GM23338 (cell line): ENCODE measurements at regions not wholly inside any gene's neighbourhood (a gene's known extent, or its start where the extent isn't known, plus 50 kb on each side); places are given as distances from the start of the nearest gene placed in this dataset.

Source experiments
- ATAC-seq: fragments of 200-7000 bp; cut with Tn5 transposase; 3 replicates; pipeline ENCODE4 v1.9.1; 2020
- DNase-seq: peaks from one replicate; pipeline ENCODE4 v3.0.0-alpha.2; 2015; ENCODE audit warnings: low spot score
- H2AFZ ChIP-seq: fragments of 200-600 bp; sonication (generic); 2 replicates; pipeline ENCODE4 v1.8.0; 2016; ENCODE audit warnings: antibody characterized with exemption, mild to moderate bottlenecking, moderate library complexity
- H3F3A ChIP-seq: fragments of 200-600 bp; sonication (generic); replicated peaks from 2 replicates; pipeline ENCODE4 v1.8.0; 2017; ENCODE audit warnings: antibody characterized with exemption, mixed run types, low read depth
- H3K27ac ChIP-seq: fragments of 200-600 bp; sonication (generic); 2 replicates; pipeline ENCODE4 v1.6.1; 2016; ENCODE audit warnings: low read depth
- H3K27me3 ChIP-seq: fragments of 200-600 bp; sonication (generic); 2 replicates; pipeline ENCODE4 v1.8.0; 2016; ENCODE audit warnings: mild to moderate bottlenecking, mixed run types, moderate library complexity; ENCODE audit not compliant: insufficient read depth
- H3K36me3 ChIP-seq: fragments of 200-600 bp; sonication (generic); 2 replicates; pipeline ENCODE4 v1.8.0; 2016; ENCODE audit warnings: mild to moderate bottlenecking; ENCODE audit not compliant: insufficient read depth
- H3K4me1 ChIP-seq: fragments of 200-600 bp; sonication (generic); 2 replicates; pipeline ENCODE4 v1.8.0; 2016; ENCODE audit warnings: mild to moderate bottlenecking, moderate library complexity; ENCODE audit not compliant: insufficient read depth
- H3K4me2 ChIP-seq: fragments of 200-600 bp; sonication (generic); 2 replicates; pipeline ENCODE4 v1.7.1; 2017; ENCODE audit warnings: mixed run types
- H3K4me3 ChIP-seq: fragments of 200-600 bp; sonication (generic); 2 replicates; pipeline ENCODE4 v1.6.1; 2016; ENCODE audit warnings: mixed run types
- H3K79me2 ChIP-seq: fragments of 200-600 bp; sonication (generic); replicated peaks from 2 replicates; pipeline ENCODE4 v1.8.0; 2017; ENCODE audit warnings: mild to moderate bottlenecking; ENCODE audit not compliant: insufficient read depth
- H3K9me2 ChIP-seq: fragments of 200-600 bp; sonication (generic); 2 replicates; pipeline ENCODE4 v1.8.0; 2017; ENCODE audit not compliant: insufficient read depth
- H4K20me1 ChIP-seq: fragments of 200-600 bp; sonication (generic); replicated peaks from 2 replicates; pipeline ENCODE4 v1.8.0; 2017; ENCODE audit warnings: mild to moderate bottlenecking; ENCODE audit not compliant: insufficient read depth
- H3K27ac Mint-ChIP-seq: 2 replicates; pipeline ENCODE4 v1.8.0; 2020; ENCODE audit warnings: inconsistent platforms, mild to moderate bottlenecking, moderate library complexity, mixed read lengths
- H3K27me3 Mint-ChIP-seq: 3 replicates; pipeline ENCODE4 v1.8.0; 2022; ENCODE audit warnings: low read depth, mild to moderate bottlenecking, moderate library complexity, mixed read lengths, inconsistent platforms; ENCODE audit not compliant: insufficient read depth, poor library complexity
- H3K36me3 Mint-ChIP-seq: 3 replicates; pipeline ENCODE4 v1.8.0; 2021; ENCODE audit warnings: low read depth, mild to moderate bottlenecking, inconsistent platforms, moderate library complexity, mixed read lengths
- H3K4me1 Mint-ChIP-seq: 3 replicates; pipeline ENCODE4 v1.8.0; 2020; ENCODE audit warnings: mild to moderate bottlenecking, inconsistent platforms, mixed read lengths
- H3K4me3 Mint-ChIP-seq: 3 replicates; pipeline ENCODE4 v1.8.0; 2021; ENCODE audit warnings: moderate library complexity, mild to moderate bottlenecking, inconsistent platforms, mixed read lengths
- H3K9me3 Mint-ChIP-seq: 3 replicates; pipeline ENCODE4 v1.8.0; 2020; ENCODE audit warnings: moderate library complexity, mild to moderate bottlenecking, inconsistent platforms, mixed read lengths
- CREB1 ChIP-seq: fragments of 250-450 bp; sonication (Bioruptor Pico); IDR thresholded peaks from 2 replicates; pipeline ENCODE4 v1.5.0; 2020; ENCODE audit warnings: low read depth, mild to moderate bottlenecking, moderate library complexity
- ETS1 ChIP-seq: IDR thresholded peaks from 2 replicates; pipeline ENCODE4 v1.6.1; 2016; ENCODE audit warnings: antibody characterized with exemption
- JUNB ChIP-seq: IDR thresholded peaks from one replicate; pipeline ENCODE4 v1.6.1; 2016; ENCODE audit warnings: antibody characterized with exemption; ENCODE audit not compliant: unreplicated experiment
- NANOG ChIP-seq: IDR thresholded peaks from 2 replicates; pipeline ENCODE4 v1.6.1; 2016; ENCODE audit warnings: antibody characterized with exemption, borderline replicate concordance
- POLR2AphosphoS5 ChIP-seq: IDR thresholded peaks from 2 replicates; pipeline ENCODE4 v1.6.1; 2016; ENCODE audit warnings: antibody characterized with exemption, low read depth
- STAT1 ChIP-seq: IDR thresholded peaks from one replicate; pipeline ENCODE4 v1.6.1; 2016; ENCODE audit warnings: antibody characterized with exemption; ENCODE audit not compliant: unreplicated experiment
- ZNF114 ChIP-seq: fragments of 250-450 bp; sonication (Bioruptor Pico); IDR thresholded peaks from 2 replicates; pipeline ENCODE4 v1.5.0; 2020; ENCODE audit warnings: mild to moderate bottlenecking, moderate library complexity
- ZNF331 ChIP-seq: fragments of 250-450 bp; sonication (Bioruptor Pico); IDR thresholded peaks from 2 replicates; pipeline ENCODE4 v1.5.0; 2020; ENCODE audit warnings: low read depth, mild to moderate bottlenecking, moderate library complexity
- TF ChIP-seq, protein P1 (sequence below), 2 experiments: fragments of 200-600 bp in 1 of 2; sonication (generic) in 1 of 2; conservative IDR thresholded peaks; 2 replicates each; pipeline versions ENCODE4 v1.5.1 to v1.6.1; 2016 to 2017; ENCODE audit warnings: antibody characterized with exemption in 2 of 2, low read depth in 2 of 2, mild to moderate bottlenecking in 2 of 2, moderate library complexity in 1 of 2

- TF ChIP-seq NANOG: no peak
- no peak for TF ChIP-seq ZNF331 (CRISPR knock-in tag)
- DNase-seq: no peak
- Mint-ChIP-seq H3K27ac (no peak overlapping the region), H3K9me3 (peaks cover 7% of the 10 kb centered on the region), H3K4me3 (no peak overlapping the region), H3K4me1 (peaks cover 2% of the 10 kb centered on the region; the same call in 1 of the 3 replicates), H3K36me3 (peaks cover 6% of the 10 kb centered on the region; the same call in 2 of the 3 replicates), H3K27me3 (peaks cover 3% of the 10 kb centered on the region)
- no peak for ATAC-seq
- no peak overlapping the region for H3K4me2 ChIP-seq
- peaks cover 4% of the 10 kb centered on the region; the same call in 1 of the 2 replicates for H3K4me1 ChIP-seq
- H3K27me3 ChIP-seq: no peaks in the 10 kb centered on the region
- no peaks in the 10 kb centered on the region for H3K36me3 ChIP-seq
- H3K79me2 ChIP-seq: no peaks in the 10 kb centered on the region
- H3K4me3 ChIP-seq: no peak overlapping the region
- H2AFZ ChIP-seq: peak overlapping the region; percentile 72; the same call in 1 of the 2 replicates
- H3K9me2 ChIP-seq: no peaks in the 10 kb centered on the region
- H3F3A ChIP-seq: no peaks in the 10 kb centered on the region
- H3K27ac ChIP-seq: no peak overlapping the region
- no peaks in the 10 kb centered on the region for H4K20me1 ChIP-seq
Observed at GRCh38 chr2:118622913-118623312, 224.5 kb downstream of the EN1 start.

DNA sequence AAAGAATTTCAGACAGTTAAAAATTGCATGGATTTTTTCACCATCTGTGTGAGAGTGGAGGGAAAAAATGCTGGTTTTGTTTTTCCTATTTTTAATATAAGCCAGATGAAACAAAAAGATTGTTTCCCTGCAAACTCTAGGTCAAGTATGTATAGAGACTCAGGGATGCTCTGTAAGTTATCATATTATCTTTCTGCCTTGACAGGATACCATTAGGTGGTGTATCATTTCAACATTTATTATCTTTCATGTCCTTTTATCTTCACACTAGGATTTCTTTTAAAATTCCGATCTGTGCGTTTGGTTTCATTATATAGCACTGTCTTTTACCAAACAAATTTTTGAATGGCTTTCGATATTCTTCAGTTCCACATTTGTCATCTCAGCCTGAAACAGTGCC, 225.3 kb downstream of the EN1 start:
- H3K27ac Mint-ChIP-seq: no peak overlapping the region
- H2AFZ ChIP-seq: no peak overlapping the region
- H3F3A ChIP-seq: no peaks in the 10 kb centered on the region
- peaks cover 2% of the 10 kb centered on the region; the same call in 1 of the 3 replicates for H3K4me1 Mint-ChIP-seq
- H4K20me1 ChIP-seq: no peaks in the 10 kb centered on the region
- no peak overlapping the region for H3K4me2 ChIP-seq
- no peaks in the 10 kb centered on the region for H3K36me3 ChIP-seq
- H3K4me3 ChIP-seq: no peak overlapping the region
- H3K9me2 ChIP-seq: no peaks in the 10 kb centered on the region
- peaks cover 3% of the 10 kb centered on the region for H3K27me3 Mint-ChIP-seq
- no peaks in the 10 kb centered on the region for H3K27me3 ChIP-seq
- ATAC-seq (no peak), DNase-seq (no peak)
- H3K4me1 ChIP-seq: peaks cover 4% of the 10 kb centered on the region; the same call in 1 of the 2 replicates
- no peak overlapping the region for H3K4me3 Mint-ChIP-seq
- H3K79me2 ChIP-seq: no peaks in the 10 kb centered on the region
- no peak for TF ChIP-seq NANOG
- no peak for TF ChIP-seq STAT1
- TF ChIP-seq POLR2AphosphoS5: no peak
- TF ChIP-seq CREB1 (CRISPR knock-in tag): no peak
- no peak for TF ChIP-seq ZNF114
- TF ChIP-seq, protein P1, sequence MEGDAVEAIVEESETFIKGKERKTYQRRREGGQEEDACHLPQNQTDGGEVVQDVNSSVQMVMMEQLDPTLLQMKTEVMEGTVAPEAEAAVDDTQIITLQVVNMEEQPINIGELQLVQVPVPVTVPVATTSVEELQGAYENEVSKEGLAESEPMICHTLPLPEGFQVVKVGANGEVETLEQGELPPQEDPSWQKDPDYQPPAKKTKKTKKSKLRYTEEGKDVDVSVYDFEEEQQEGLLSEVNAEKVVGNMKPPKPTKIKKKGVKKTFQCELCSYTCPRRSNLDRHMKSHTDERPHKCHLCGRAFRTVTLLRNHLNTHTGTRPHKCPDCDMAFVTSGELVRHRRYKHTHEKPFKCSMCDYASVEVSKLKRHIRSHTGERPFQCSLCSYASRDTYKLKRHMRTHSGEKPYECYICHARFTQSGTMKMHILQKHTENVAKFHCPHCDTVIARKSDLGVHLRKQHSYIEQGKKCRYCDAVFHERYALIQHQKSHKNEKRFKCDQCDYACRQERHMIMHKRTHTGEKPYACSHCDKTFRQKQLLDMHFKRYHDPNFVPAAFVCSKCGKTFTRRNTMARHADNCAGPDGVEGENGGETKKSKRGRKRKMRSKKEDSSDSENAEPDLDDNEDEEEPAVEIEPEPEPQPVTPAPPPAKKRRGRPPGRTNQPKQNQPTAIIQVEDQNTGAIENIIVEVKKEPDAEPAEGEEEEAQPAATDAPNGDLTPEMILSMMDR (conservative IDR thresholded peaks at IDR 0.05; ENCODE audit: low read depth in 2 of 2): no peak
- 0 out of 3 replicates have a peak, but pooled peaks cover under 1% of the 10 kb centered on the region for H3K36me3 Mint-ChIP-seq
- H3K9me3 Mint-ChIP-seq: peaks cover 2% of the 10 kb centered on the region
- H3K27ac ChIP-seq: no peak overlapping the region

GRCh38 chr2:118618279-118618678, 229.2 kb downstream of the EN1 start:
- H3K4me3 Mint-ChIP-seq: no peak overlapping the region
- H3K36me3 Mint-ChIP-seq: no peaks in the 10 kb centered on the region
- Histone ChIP-seq H3F3A (no peaks in the 10 kb centered on the region), H3K27me3 (no peaks in the 10 kb centered on the region), H3K4me1 (no peaks in the 10 kb centered on the region; the same call in 1 of the 2 replicates), H3K9me2 (no peaks in the 10 kb centered on the region), H3K4me3 (no peak overlapping the region), H3K4me2 (no peak overlapping the region), H3K79me2 (no peaks in the 10 kb centered on the region), H4K20me1 (no peaks in the 10 kb centered on the region), H2AFZ (peak overlapping the region; percentile 59; the same call in 1 of the 2 replicates), H3K36me3 (no peaks in the 10 kb centered on the region), H3K27ac (no peak overlapping the region)
- DNase-seq (no peak), ATAC-seq (peak; percentile 64)
- H3K9me3 Mint-ChIP-seq: no peaks in the 10 kb centered on the region
- peaks cover 2% of the 10 kb centered on the region for H3K27me3 Mint-ChIP-seq
- H3K4me1 Mint-ChIP-seq: peaks cover 9% of the 10 kb centered on the region
- no peak overlapping the region for H3K27ac Mint-ChIP-seq
- TF ChIP-seq JUNB (no peak), ZNF331 (CRISPR knock-in tag) (no peak), POLR2AphosphoS5 (no peak), ZNF114 (no peak), ETS1 (no peak)
